ENCODE measurements at regions not wholly inside any gene's neighbourhood (a gene's known extent, or its start where the extent isn't known, plus 50 kb on each side); places are given as distances from the start of the nearest gene placed in this dataset.
A peak's percentile ranks its signal among the peaks of the same experiment; 100 is the strongest.

GRCh38 chr1:228904222-228904621 lies 168.9 kb downstream of the RHOU start:
- H3K4me3 ChIP-seq (ENCODE audit: low read depth, low read length): no peak overlapping the region
- no peak for DNase-seq (ENCODE audit: low read depth)
- TF ChIP-seq, protein P1, sequence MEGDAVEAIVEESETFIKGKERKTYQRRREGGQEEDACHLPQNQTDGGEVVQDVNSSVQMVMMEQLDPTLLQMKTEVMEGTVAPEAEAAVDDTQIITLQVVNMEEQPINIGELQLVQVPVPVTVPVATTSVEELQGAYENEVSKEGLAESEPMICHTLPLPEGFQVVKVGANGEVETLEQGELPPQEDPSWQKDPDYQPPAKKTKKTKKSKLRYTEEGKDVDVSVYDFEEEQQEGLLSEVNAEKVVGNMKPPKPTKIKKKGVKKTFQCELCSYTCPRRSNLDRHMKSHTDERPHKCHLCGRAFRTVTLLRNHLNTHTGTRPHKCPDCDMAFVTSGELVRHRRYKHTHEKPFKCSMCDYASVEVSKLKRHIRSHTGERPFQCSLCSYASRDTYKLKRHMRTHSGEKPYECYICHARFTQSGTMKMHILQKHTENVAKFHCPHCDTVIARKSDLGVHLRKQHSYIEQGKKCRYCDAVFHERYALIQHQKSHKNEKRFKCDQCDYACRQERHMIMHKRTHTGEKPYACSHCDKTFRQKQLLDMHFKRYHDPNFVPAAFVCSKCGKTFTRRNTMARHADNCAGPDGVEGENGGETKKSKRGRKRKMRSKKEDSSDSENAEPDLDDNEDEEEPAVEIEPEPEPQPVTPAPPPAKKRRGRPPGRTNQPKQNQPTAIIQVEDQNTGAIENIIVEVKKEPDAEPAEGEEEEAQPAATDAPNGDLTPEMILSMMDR (IDR thresholded peaks at IDR 0.05; ENCODE audit: insufficient read depth, low read depth, low read length): no peak

DNA sequence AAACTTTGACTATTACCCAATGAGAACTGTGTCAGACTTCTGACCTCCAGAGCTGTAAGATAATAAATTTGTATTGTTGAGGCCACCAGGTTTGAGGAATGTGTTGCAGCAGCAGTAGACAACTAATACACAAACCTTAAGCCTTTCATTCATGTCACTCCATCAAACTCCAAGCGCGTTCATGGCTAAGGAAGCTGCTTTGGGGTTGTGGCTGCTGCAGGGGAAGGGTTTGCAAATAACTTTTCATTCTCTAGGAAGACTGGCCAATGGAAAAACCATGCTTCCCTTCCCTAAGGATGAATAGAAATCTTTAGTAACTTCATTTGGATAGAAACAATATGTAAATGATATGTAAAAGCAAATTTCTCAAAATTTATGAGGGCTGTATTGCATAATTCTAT lies 170.4 kb downstream of the RHOU start:
- TF ChIP-seq, protein P1 (IDR thresholded peaks at IDR 0.05; ENCODE audit: insufficient read depth, low read depth, low read length): no peak
- peak; percentile 34 for DNase-seq (ENCODE audit: low read depth)
- H3K4me3 ChIP-seq (ENCODE audit: low read depth, low read length): no peak overlapping the region

DNA sequence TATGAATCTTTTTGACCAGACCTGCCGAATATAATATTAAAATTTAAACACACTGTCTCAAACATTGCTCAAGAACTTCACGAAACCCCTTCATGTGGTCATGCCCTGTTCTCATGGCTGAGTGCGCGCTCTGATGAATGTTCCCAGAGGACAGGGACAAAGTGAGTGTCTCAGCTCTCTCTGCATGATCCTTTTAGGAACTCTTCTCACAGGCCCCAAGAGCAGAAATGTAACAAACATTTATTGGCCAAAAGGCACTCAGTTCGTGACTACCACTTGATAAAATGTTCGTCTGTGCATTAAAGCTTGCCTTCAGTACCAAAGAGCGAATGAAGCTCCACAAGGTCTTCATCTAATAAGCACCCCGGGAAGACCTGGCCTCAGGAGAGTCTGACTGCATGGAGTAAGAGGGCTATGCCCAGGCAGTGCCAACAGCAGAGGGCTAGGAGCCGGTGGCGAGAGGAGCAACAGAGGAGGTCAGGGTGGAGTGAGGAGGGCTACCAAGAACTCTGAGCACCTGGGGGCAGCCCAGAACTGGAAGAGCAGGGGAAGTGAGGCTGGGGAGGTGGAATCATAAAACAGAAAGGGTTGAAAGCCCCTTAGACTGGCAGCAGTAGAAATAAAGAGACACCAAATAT lies 171.1 kb downstream of the RHOU start:
- TF ChIP-seq, protein P1 (IDR thresholded peaks at IDR 0.05; ENCODE audit: insufficient read depth, low read depth, low read length): no peak
- H3K4me3 ChIP-seq (ENCODE audit: low read depth, low read length): no peak overlapping the region
- DNase-seq (ENCODE audit: low read depth): no peak

DNA sequence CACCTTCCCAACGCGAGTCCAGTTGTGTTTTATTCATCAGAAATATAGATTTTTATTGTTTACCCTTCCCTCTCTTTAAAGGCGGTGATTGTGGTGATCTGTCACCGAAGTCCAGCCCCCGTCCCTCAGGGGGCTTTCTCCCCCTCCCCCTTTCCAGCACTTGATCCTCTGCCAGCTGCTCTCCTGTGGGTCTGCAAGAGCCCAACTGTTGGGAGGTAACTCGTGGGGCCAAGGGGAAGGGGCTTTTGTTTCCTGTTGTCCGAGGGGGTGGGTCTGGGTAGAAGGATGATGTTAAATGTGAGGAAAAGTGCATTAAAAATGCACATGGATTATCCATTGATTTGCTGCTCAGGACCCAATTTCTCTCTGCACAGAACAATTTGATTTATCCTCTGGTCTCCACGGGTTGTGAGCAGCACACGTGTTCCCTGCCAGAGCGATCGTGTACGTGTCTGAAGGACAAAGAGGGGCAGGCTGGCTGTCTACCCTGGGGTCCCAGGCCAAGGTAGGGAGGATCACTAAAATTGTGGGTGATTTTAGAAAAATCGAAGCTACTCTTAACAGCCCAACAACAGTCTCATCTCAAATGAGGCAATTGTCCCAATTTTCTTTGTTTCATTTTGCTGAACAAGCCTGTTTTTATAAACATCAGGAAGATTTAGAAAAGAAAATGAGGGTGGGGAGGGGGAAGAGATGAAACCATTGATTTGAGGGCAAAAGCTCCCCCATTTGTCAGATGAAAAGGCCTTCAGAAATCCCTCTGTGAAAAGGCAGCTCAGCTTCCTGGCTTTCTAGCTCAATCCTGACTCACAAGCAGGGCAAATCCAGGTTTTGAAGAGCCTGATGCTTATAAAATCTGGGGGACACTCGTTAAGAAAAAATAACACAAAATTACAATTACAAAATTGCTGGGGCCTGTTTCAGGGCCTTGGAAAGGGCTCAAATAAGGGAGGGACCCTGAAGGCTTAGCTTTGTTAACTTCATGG lies 176.2 kb downstream of the RHOU start:
- no peak for DNase-seq (ENCODE audit: low read depth)
- H3K4me3 ChIP-seq (ENCODE audit: low read depth, low read length): no peak overlapping the region
- TF ChIP-seq, protein P1 (IDR thresholded peaks at IDR 0.05; ENCODE audit: insufficient read depth, low read depth, low read length): no peak

- no peak for DNase-seq (ENCODE audit: low read depth)
- TF ChIP-seq, protein P1 (IDR thresholded peaks at IDR 0.05; ENCODE audit: insufficient read depth, low read depth, low read length): no peak
- no peak overlapping the region for H3K4me3 ChIP-seq (ENCODE audit: low read depth, low read length)
Measured at GRCh38 chr1:228913626-228914414, 178.5 kb downstream of the RHOU start.

DNA sequence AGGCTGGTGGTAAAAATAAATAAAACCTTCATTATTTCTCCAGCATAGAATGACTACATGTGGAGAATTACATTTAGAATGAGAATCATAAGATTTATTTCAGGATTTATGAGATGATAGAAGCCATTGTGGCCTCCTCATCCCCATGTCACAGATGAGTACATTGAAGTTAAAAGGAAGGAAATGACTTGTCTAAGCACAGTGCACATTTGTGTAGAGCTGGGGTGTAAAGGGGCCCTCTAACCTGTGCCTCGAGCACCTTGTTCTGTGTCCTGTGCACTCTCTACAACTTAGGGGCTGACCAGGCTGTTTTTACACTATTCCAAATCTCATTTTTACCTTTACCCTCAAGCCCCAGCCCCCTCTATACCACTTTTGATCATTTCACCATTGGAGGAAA lies 179.4 kb downstream of the RHOU start:
- DNase-seq (ENCODE audit: low read depth): no peak
- H3K4me3 ChIP-seq (ENCODE audit: low read depth, low read length): no peak overlapping the region
- TF ChIP-seq, protein P1 (IDR thresholded peaks at IDR 0.05; ENCODE audit: insufficient read depth, low read depth, low read length): no peak
